Renal cortical epithelial cell (primary cell): ENCODE measurements at regions not wholly inside any gene's neighbourhood (a gene's known extent, or its start where the extent isn't known, plus 50 kb on each side); places are given as distances from the start of the nearest gene placed in this dataset.
"Not testable (repeated sequence)": the region's sequence is repeated elsewhere in the genome, so short reads cannot be mapped to it uniquely, and the experiment has no call there.

Experiments used
- DNase-seq: peaks from one replicate; pipeline ENCODE4 v3.0.0-alpha.2; 2011; ENCODE audit warnings: low read depth

- DNase-seq: no peak
Measured at GRCh38 chr6:119960456-119960855, 610.9 kb upstream of the MAN1A1 start.

GRCh38 chr6:119960036-119960435, 610.5 kb upstream of the MAN1A1 start:
- no peak for DNase-seq

DNA sequence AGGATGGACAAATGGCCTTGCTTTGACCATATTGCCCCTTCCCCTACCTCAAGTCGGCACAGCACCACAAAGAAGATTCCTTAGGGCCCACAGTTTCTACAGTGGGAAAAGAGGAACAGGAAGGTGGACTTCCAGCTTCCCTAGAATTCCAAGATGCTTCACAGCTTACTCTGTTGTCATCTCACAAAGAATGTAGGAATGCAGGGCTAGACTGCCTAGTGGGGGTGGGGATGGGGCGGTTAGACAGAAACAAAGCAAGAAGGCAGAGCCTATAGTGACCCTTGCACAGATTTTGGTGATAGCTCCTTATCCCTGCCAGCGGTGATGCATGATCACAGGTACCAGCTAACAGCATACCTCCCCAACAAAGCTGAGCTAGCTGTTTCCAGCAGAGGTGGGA, 607.6 kb upstream of the MAN1A1 start:
- DNase-seq: no peak

GRCh38 chr6:119952696-119953095, 603.1 kb upstream of the MAN1A1 start:
- DNase-seq: no peak

DNA sequence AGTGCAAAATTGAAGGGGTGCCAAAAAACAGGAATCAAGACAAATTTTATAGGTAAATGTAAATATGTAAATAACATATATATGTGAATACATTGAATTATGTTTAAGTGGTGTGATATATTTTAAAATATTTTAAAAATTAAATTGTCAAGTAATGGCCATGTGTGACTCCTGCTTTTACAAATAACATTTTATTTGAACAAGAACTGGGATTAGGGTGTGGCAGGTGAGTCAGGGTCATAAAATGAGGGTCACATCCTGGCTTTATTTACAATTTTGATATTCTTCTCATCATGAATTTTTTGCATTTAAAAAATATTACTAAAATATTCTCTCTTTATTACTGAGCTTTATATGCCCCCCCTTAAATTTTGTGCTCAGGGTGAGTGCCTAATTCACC, 601.1 kb upstream of the MAN1A1 start:
- no peak for DNase-seq

- no peak for DNase-seq
Measured at GRCh38 chr6:119942078-119942752, 592.7 kb upstream of the MAN1A1 start.

- DNase-seq: no peak
Measured at GRCh38 chr6:119938752-119939151, 589.2 kb upstream of the MAN1A1 start.

DNA sequence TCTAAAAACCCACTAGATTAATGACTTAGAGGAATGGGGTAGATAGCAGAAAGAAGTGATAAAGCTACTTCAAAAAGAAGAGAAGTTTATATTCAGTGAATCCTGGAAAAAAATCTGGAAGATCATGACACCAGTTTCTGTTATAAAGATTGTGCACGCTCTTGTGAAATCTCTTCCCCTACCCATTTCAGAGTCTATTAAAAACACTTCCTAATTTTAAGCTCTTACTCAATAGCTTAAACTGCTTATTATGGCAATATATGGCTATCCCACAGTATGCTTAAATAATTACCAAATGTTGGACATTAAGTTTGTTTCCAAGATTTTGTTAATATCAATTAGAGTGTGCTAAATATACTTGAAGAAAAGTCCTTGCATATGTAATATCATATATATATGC, 585.3 kb upstream of the MAN1A1 start:
- no peak for DNase-seq

- no peak for DNase-seq
Measured at GRCh38 chr6:119929121-119929520, 579.6 kb upstream of the MAN1A1 start.

GRCh38 chr6:119924888-119925287, 575.3 kb upstream of the MAN1A1 start:
- not testable (repeated sequence) for DNase-seq

- no peak for DNase-seq
Measured at GRCh38 chr6:119922814-119923213, 573.3 kb upstream of the MAN1A1 start.

- DNase-seq: no peak
Measured at GRCh38 chr6:119921491-119922010, 572.0 kb upstream of the MAN1A1 start.

- DNase-seq: no peak
Measured at GRCh38 chr6:119917186-119917585, 567.6 kb upstream of the MAN1A1 start.

DNA sequence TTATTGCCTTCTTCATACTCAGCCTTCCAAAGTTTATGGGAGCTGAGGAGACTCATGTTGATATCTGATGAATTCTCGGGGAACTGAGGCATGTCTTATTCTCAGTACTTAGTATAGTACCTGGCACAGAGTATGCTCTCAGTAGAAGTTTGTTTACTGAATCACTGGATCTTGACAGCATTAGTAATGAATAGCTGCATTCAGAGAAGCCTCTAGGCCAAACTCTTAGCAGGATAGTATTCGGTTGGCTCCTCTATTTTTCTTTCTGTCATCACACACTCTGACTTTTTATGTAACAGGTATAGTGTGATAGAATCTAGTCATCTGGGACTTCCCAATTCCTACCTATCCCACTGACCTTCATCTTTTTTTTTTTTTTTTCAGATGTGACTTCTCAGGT, 566.4 kb upstream of the MAN1A1 start:
- DNase-seq: peak; percentile 11

DNA sequence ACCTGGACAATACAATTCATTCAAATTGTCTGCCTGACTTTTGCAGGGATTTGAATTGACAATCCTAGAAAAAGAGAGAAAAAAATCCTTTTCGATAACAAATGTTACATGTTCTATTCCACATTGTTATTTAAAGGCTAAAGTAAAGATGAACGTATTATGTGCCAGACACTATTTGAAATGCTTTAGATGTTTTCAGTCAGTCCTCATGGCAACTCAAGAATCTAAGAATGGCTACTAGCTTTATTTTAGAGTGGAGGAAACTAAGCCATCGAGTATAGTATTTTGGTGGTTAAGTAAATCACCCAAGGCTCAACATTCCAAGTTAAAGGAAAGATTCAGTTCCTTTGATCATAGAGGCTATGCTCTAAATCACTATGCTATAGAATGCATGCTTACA, 558.6 kb upstream of the MAN1A1 start:
- DNase-seq: no peak

DNA sequence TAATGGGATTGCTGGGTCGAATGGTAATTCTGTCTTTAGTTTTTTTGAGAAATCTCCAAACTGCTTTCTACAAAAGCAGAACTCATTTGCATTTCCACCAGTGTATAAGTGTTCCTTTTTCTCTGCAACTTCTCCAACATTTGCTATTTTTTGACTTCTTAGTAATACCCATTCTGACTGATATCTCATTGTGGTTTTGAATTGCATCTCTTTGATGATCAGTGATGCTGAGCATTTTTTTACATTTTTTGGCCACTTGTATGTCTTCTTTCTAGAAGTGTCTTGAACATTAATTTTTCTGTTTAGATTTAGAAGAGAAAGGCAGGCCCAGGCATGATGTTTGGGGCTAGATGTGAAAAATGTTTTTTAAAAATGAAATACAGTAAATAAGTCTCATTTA, 553.1 kb upstream of the MAN1A1 start:
- DNase-seq: no peak

DNA sequence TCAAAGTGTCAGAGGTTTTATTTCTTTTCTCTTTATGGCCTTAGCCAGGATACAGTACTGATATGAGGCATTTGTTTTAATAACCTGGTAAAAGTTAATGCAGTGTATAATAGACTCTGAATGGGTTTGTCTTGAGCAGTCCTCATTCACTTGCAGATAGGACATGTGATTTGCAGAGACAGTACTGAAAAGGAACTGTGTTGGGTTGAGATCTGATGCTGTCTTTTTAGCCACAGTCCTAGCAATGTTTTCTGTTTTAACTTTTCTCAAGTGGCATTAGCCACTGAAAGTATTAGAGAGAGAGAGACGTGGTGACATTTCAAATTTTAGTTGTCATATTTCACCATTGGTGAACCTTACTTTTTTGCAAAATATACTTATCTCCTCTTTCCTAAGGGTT, 547.2 kb upstream of the MAN1A1 start:
- no peak for DNase-seq

DNA sequence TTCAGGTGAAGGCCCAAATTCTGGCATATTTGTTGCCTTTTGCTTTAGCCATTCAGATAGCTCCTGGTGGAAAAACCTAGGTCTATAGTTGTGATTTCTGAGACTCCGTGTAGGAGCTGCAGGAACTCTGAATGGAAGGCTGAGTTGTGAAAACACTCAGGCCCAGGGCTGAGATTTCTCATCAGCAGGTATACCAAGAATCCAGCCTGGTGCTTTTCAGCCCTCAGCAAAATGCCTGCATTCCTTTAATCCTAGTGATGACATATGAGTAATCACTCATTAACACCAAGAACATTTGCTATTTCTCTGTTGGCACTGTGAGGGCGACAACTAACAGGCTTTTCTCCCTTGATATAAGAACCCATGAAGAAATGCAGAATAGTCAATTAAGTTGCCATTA, 546.1 kb upstream of the MAN1A1 start:
- peak; percentile 74 for DNase-seq

GRCh38 chr6:119894811-119895210, 545.2 kb upstream of the MAN1A1 start:
- DNase-seq: peak; percentile 16

DNA sequence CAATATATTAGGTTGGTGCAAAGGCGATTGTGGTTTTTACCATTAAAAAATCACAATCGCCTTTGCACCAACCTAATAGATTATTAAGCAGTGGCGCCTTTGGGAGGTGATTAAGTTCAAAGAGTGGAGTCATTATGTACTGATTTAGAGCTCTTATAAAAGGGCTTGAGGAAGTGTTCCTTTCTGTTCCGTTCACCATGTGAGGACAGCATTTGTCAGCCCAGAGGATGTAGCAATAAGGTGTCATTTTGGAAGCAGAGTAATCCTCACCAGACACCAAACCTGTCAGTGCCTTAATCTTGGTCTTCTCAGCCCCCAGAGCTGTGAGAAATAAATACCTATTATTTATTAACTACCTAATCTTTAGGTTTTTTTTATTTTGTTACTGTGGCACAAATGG, 542.1 kb upstream of the MAN1A1 start:
- no peak for DNase-seq

- no peak for DNase-seq
Measured at GRCh38 chr6:119891206-119891605, 541.6 kb upstream of the MAN1A1 start.

DNA sequence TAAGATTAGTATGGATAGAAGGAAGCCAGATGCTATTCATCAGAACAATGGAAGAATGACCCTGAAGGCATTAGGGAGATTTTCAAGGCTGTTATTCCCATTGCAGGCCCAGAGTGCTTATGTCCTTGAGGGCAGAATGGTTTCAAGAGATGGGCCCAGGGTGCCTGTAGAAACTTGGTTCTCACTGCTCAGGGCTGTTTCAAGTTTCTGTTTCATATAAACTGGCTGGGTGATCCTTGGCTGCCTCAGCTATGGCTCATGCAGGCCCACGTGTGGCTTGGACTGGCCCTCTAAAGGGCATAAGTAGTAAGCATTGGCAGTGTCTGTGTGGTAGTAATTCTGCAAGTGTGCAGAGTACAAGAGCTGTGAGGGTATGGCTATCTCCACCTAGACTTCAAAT, 540.9 kb upstream of the MAN1A1 start:
- no peak for DNase-seq

GRCh38 chr6:119887666-119888065, 538.1 kb upstream of the MAN1A1 start:
- DNase-seq: no peak

- peak; percentile 21 for DNase-seq
Measured at GRCh38 chr6:119881416-119881815, 531.9 kb upstream of the MAN1A1 start.
